Astrocyte (in vitro differentiated cells and primary cell): ENCODE measurements at regions not wholly inside any gene's neighbourhood (a gene's known extent, or its start where the extent isn't known, plus 50 kb on each side); places are given as distances from the start of the nearest gene placed in this dataset.

Experiments
- DNase-seq: peaks from one replicate; pipeline ENCODE4 v3.0.0-alpha.2; 2010; ENCODE audit warnings: low read depth
- FAIRE-seq: peaks from 2 replicates; lab custom pipeline; 2011; peaks lifted over from hg19 to GRCh38; lab: Jason Lieb, UNC
- H2AFZ ChIP-seq: 2 replicates; pipeline ENCODE4 v1.6.0; 2012; ENCODE audit warnings: low read depth, low read length, inconsistent platforms
- H3K27ac ChIP-seq: 2 replicates; pipeline ENCODE4 v1.5.1; 2011; ENCODE audit warnings: low read depth, low read length, inconsistent platforms
- H3K27me3 ChIP-seq: 2 replicates; pipeline ENCODE4 v1.6.0; 2011; ENCODE audit warnings: low read length, inconsistent platforms; ENCODE audit not compliant: insufficient read depth
- H3K36me3 ChIP-seq: 2 replicates; pipeline ENCODE4 v1.5.1; 2011; ENCODE audit warnings: low read length, inconsistent platforms; ENCODE audit not compliant: insufficient read depth
- H3K4me1 ChIP-seq: 2 replicates; pipeline ENCODE4 v1.5.1; 2011; ENCODE audit warnings: low read length, inconsistent platforms; ENCODE audit not compliant: insufficient read depth
- H3K4me2 ChIP-seq: 2 replicates; pipeline ENCODE4 v1.6.0; 2012; ENCODE audit warnings: low read length, inconsistent platforms
- H3K4me3 ChIP-seq: 2 replicates; pipeline ENCODE4 v1.5.1; 2011; ENCODE audit warnings: low read depth, mild to moderate bottlenecking, low read length, inconsistent platforms; ENCODE audit not compliant: insufficient read depth
- H3K79me2 ChIP-seq: 2 replicates; pipeline ENCODE4 v1.6.0; 2012; ENCODE audit warnings: mild to moderate bottlenecking, low read length, inconsistent platforms; ENCODE audit not compliant: insufficient read depth
- H3K9ac ChIP-seq: 2 replicates; pipeline ENCODE4 v1.6.0; 2012; ENCODE audit warnings: mild to moderate bottlenecking, low read length, inconsistent platforms
- H3K9me3 ChIP-seq: 2 replicates; pipeline ENCODE4 v1.5.1; 2012; ENCODE audit warnings: low read depth, mild to moderate bottlenecking, low read length, inconsistent platforms; ENCODE audit not compliant: insufficient read depth
- H4K20me1 ChIP-seq: 2 replicates; pipeline ENCODE4 v1.6.0; 2012; ENCODE audit warnings: low read length, inconsistent platforms; ENCODE audit not compliant: insufficient read depth
- H3K27ac Mint-ChIP-seq: one replicate; pipeline ENCODE4 v1.8.0; 2021; ENCODE audit warnings: mild to moderate bottlenecking, mixed read lengths; ENCODE audit not compliant: unreplicated experiment
- H3K27me3 Mint-ChIP-seq: one replicate; pipeline ENCODE4 v1.8.0; 2021; ENCODE audit warnings: low read depth, mixed read lengths; ENCODE audit not compliant: unreplicated experiment
- H3K36me3 Mint-ChIP-seq: one replicate; pipeline ENCODE4 v1.8.0; 2021; ENCODE audit warnings: low read depth, mixed read lengths; ENCODE audit not compliant: unreplicated experiment
- H3K4me1 Mint-ChIP-seq: one replicate; pipeline ENCODE4 v1.8.0; 2021; ENCODE audit warnings: low read depth, mixed read lengths; ENCODE audit not compliant: unreplicated experiment
- H3K4me3 Mint-ChIP-seq: one replicate; pipeline ENCODE4 v1.8.0; 2021; ENCODE audit warnings: mild to moderate bottlenecking, moderate library complexity, mixed read lengths; ENCODE audit not compliant: unreplicated experiment
- H3K9me3 Mint-ChIP-seq: one replicate; pipeline ENCODE4 v1.8.0; 2021; ENCODE audit warnings: mild to moderate bottlenecking, mixed read lengths; ENCODE audit not compliant: unreplicated experiment
- EZH2 ChIP-seq: IDR thresholded peaks from 2 replicates; pipeline ENCODE4 v1.6.1; 2012; ENCODE audit warnings: mild to moderate bottlenecking, low read length, inconsistent platforms; ENCODE audit not compliant: insufficient read depth
- TF ChIP-seq, protein P1 (sequence below): IDR thresholded peaks from 2 replicates; pipeline ENCODE4 v1.5.1; 2011; ENCODE audit warnings: low read depth, mild to moderate bottlenecking, inconsistent platforms, low read length, moderate library complexity; ENCODE audit not compliant: insufficient read depth

DNA sequence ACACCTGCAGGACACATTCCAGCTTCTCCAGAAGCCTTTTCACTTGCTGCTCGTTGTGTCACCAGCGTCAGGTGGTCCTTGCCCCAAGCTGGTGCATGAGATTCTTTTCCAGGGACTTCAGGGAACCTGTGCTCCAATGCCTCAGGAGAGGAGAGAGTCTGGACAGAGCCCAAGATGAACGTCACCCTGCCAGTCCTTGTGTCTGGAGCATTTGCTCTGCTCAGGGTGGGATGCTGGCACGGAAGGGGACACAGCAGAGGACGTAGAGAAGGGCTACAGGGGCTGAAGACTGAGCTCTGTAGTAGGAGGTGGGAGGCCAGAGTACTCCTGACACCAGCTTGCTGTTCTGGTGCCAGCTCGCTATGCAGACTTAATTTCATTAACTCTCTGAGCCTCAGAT, 262.1 kb downstream of the XXYLT1 start:
- peaks cover 33% of the 10 kb centered on the region for H3K27me3 ChIP-seq
- no peaks in the 10 kb centered on the region for H3K4me1 Mint-ChIP-seq
- no peak for TF ChIP-seq EZH2
- TF ChIP-seq, protein P1, sequence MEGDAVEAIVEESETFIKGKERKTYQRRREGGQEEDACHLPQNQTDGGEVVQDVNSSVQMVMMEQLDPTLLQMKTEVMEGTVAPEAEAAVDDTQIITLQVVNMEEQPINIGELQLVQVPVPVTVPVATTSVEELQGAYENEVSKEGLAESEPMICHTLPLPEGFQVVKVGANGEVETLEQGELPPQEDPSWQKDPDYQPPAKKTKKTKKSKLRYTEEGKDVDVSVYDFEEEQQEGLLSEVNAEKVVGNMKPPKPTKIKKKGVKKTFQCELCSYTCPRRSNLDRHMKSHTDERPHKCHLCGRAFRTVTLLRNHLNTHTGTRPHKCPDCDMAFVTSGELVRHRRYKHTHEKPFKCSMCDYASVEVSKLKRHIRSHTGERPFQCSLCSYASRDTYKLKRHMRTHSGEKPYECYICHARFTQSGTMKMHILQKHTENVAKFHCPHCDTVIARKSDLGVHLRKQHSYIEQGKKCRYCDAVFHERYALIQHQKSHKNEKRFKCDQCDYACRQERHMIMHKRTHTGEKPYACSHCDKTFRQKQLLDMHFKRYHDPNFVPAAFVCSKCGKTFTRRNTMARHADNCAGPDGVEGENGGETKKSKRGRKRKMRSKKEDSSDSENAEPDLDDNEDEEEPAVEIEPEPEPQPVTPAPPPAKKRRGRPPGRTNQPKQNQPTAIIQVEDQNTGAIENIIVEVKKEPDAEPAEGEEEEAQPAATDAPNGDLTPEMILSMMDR = no peak

DNA sequence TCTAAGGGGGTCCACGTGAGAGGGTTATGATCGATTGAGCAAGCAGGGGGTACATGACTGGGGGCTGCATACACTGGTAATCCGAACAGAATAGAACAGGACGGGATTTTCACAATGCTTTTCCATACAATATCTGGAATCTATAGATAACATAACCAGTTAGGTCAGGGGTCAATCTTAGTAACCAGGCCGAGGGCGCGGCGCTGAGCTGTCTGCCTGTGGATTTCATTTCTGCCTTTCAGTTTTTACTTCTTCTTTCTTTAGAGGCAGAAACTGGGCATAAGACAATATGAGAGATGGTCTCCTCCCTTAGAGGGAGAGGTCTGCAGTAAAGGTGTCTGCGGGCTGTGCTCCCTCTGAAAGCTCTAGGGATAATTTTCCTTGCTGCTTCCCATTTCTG, 261.3 kb downstream of the XXYLT1 start:
- Histone ChIP-seq H3K4me3 (no peak overlapping the region), H3K27me3 (peaks cover 28% of the 10 kb centered on the region), H3K9me3 (no peaks in the 10 kb centered on the region), H3K27ac (no peak overlapping the region), H3K79me2 (no peaks in the 10 kb centered on the region), H3K36me3 (no peaks in the 10 kb centered on the region), H2AFZ (no peak overlapping the region), H3K4me2 (no peak overlapping the region), H3K4me1 (no peaks in the 10 kb centered on the region), H3K9ac (no peak overlapping the region), H4K20me1 (no peaks in the 10 kb centered on the region)
- TF ChIP-seq EZH2 = no peak
- TF ChIP-seq, protein P1 = no peak
- H3K36me3 Mint-ChIP-seq = no peaks in the 10 kb centered on the region
- peaks cover under 1% of the 10 kb centered on the region for H3K4me1 Mint-ChIP-seq
- no peak for DNase-seq
- no peak overlapping the region for H3K27ac Mint-ChIP-seq
- peaks cover 12% of the 10 kb centered on the region for H3K9me3 Mint-ChIP-seq
- FAIRE-seq = no peak
- H3K27me3 Mint-ChIP-seq = peaks cover 75% of the 10 kb centered on the region
- H3K4me3 Mint-ChIP-seq = no peak overlapping the region

More for the DNA sequence above, 262.1 kb downstream of the XXYLT1 start:
- Mint-ChIP-seq H3K4me3 (no peak overlapping the region), H3K9me3 (peaks cover 12% of the 10 kb centered on the region), H3K27ac (no peak overlapping the region), H3K36me3 (no peaks in the 10 kb centered on the region), H3K27me3 (peaks cover 77% of the 10 kb centered on the region)
- H3K4me1 ChIP-seq = no peaks in the 10 kb centered on the region
- no peak overlapping the region for H3K9ac ChIP-seq
- no peak for DNase-seq
- H3K79me2 ChIP-seq = no peaks in the 10 kb centered on the region
- H3K4me3 ChIP-seq = no peak overlapping the region
- no peak overlapping the region for H3K4me2 ChIP-seq
- H2AFZ ChIP-seq = no peak overlapping the region
- H4K20me1 ChIP-seq = no peaks in the 10 kb centered on the region
- no peak overlapping the region for H3K27ac ChIP-seq
- no peaks in the 10 kb centered on the region for H3K36me3 ChIP-seq
- H3K9me3 ChIP-seq = no peaks in the 10 kb centered on the region
- FAIRE-seq = no peak

DNA sequence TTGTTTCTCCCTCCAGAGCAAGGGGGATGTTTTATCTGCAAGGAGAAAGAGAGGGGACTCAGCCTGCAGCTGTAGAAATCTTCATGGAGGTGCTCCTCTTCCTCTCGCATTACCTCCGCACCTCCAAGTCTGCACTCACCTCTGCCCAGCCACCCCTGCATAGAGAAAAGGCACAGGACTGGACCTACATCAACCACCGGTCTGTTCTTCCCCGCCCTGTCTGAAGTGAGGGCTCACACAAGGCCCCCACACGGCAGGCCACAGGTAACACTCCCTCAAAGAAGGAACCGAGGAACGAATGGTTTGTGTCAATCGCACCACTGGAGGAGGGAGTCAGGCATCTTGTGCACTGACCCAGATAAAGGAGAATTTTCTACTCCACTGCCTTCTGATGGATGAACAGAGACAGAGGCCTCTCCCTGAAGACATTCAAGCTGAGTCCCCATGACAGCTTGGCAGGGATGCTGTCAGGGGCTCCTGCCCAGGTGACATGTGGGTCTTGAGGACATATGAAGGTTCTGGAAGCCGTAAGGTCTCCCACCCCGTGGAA, 260.3 kb downstream of the XXYLT1 start:
- H3K9me3 Mint-ChIP-seq = peaks cover 17% of the 10 kb centered on the region
- FAIRE-seq (no peak), DNase-seq (no peak)
- Histone ChIP-seq H4K20me1 (no peaks in the 10 kb centered on the region), H3K27me3 (peaks cover 23% of the 10 kb centered on the region), H3K27ac (no peak overlapping the region), H3K9me3 (no peaks in the 10 kb centered on the region), H3K9ac (no peak overlapping the region), H3K36me3 (no peaks in the 10 kb centered on the region), H3K4me3 (no peak overlapping the region), H2AFZ (no peak overlapping the region), H3K79me2 (no peaks in the 10 kb centered on the region), H3K4me2 (no peak overlapping the region), H3K4me1 (no peaks in the 10 kb centered on the region)
- no peaks in the 10 kb centered on the region for H3K36me3 Mint-ChIP-seq
- H3K4me3 Mint-ChIP-seq = no peak overlapping the region
- peaks cover 76% of the 10 kb centered on the region for H3K27me3 Mint-ChIP-seq
- H3K27ac Mint-ChIP-seq = no peak overlapping the region
- H3K4me1 Mint-ChIP-seq = peaks cover 7% of the 10 kb centered on the region
- TF ChIP-seq, protein P1 = no peak
- TF ChIP-seq EZH2 = no peak
